Ramos (cell line): ENCODE measurements at regions not wholly inside any gene's neighbourhood (a gene's known extent, or its start where the extent isn't known, plus 50 kb on each side); places are given as distances from the start of the nearest gene placed in this dataset.

ENCODE experiments used
- in situ Hi-C: fragments of 300-500 bp; cut with MboI; formaldehyde crosslinking; loops from one replicate; pipeline ENCODE4 v1.14.3; 2022; ENCODE audit warnings: low sequenced_read_pairs; ENCODE audit not compliant: unreplicated experiment

DNA sequence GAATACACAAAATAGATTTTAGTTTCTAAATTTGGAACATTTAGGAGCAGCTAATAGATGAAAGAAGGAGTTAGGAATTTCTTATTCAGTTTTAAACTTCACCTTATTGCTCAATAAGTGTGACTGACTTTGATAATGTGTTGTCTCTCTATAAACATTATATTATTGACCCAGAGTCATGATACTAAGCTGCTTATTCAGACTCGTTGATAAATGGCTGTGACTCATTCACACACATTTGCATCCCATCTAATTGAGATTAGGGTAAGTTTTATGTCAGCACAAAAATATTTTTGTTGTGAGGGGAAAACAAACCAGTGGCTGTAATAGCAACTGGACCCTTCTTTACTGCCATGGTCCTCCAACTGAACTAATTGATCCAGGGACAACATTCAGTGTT lies 137.6 kb downstream of the GOLIM4 start:
- in situ Hi-C loops = no loop called here

DNA sequence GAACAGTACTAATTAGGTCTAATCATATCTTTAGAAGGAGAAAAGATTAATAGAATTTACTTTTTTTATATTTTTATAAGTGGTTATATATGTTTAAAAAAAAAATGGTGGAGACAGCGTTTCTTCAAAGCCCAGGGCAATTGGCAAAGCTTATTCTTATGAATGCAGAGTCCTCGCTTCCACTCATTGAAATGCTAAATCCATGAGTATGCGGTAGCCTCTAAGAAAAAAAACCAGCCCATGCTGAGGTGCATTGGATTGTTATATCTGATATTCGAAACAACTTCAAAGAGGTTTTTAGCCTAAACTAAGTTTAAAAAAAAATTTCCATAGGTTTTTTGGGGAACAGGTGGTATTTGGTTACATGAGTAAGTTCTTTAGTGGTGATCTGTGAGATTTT lies 142.8 kb downstream of the GOLIM4 start:
- in situ Hi-C loops = no loop called here

DNA sequence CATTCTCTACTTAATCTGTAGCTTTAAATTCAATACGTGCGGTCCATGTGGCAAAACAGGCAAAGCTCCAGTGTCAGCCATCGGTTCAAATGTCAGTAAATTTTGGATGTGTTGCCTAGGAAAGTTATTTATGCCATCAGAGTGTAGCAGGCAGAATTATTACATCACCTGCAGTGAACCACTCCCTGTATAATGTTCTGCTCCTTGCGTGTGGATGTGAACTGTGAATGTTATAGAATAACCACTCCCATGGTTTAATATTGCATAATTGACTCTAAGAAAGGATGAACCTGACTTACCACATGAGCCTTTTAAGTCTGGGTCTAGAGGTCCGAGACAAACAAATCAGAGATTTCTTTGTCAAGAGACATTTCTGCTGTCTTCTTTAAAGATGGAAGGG lies 145.5 kb downstream of the GOLIM4 start:
- in situ Hi-C loops = no loop called here

DNA sequence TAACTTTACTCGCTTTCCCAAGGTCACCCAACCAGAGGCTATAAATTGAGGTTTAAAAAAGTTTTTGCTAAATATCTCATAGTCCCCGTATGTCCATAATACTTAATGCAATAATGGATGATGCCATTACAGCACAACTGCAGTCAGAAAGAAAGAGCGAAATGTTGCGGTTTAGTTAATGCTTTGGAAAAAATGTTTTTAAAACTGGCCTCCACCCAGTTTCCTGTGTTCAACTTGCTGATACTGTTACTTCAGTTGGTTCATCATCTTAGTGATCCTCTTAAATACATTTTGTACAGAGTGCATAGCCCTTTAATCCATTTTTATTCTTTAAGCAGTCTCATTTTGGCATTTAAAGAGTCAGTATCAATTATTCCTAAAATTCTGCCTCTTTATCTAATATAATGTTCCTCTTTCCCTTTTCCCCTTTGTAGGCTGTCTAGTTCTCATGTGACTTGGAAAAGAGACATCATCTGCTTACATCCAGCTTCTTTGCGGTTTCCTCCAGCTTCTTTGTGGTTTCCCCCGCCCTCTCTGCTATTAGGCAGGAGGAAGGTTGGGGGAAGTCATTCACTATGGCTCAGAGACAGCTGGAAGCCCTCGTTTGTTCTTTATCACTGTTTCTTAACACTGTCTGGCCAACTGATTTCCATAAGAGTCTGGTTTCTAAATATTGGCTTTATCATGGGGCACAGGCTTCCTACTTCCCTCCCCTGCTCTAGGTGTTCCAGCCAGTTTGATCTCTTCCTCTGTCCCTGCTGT lies 154.3 kb downstream of the GOLIM4 start:
- in situ Hi-C loops = no loop called here

DNA sequence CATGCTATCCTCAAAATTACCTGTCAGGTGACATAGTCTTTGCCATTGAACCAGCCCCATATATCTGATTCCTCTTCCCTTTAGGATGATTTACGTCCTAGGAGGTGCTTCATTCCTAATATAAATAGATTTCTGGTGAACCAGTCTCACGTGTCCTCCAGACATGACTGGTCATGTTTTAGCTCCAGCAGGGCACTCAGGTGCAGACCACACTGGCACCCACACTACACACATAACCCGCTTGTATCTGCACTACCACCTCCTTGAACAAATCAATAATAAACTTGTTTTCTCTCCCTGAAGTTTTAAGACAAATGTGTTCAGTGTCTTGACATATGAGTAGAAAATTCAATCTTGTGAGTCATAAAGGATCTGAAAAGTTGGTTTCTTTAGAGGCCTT lies 155.5 kb downstream of the GOLIM4 start:
- in situ Hi-C loops = no loop called here

DNA sequence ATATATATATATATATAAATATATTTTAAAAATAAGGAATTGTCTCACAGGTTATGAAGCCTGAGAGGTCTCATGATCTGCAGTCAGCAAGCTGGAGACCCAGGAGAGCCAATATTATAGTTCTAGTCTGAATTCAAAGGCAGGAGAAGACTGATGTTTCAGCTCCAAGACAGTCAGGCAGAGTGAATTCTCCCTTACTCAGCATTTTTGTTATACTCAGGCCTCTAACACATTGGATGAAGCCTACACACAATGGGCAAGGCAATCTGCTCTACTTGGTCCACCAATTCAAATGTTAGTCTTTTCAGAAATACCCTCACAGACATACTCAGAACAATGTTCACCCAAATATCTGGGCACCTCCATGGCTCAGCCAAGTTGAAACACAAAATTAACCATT lies 157.2 kb downstream of the GOLIM4 start:
- in situ Hi-C loops = no loop called here

DNA sequence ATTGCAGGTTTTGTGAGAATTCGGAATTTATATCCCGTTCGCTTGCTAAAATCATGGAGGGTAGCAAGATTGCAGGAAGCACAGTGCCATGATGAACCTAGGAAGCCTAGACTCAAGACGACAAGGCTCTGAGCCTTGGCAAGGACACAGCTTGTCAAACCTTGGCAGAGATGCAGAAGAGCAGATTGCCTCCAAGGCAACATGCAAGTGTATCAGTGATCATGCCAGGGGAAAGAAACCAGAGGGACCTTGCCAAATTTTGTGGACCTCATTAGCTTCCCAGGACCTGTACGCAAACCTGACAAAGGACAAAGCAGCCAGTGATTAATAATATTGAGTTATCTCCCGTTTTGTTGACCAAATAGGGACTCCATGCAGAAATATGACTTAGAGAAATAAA lies 159.7 kb downstream of the GOLIM4 start:
- in situ Hi-C loops = no loop called here

DNA sequence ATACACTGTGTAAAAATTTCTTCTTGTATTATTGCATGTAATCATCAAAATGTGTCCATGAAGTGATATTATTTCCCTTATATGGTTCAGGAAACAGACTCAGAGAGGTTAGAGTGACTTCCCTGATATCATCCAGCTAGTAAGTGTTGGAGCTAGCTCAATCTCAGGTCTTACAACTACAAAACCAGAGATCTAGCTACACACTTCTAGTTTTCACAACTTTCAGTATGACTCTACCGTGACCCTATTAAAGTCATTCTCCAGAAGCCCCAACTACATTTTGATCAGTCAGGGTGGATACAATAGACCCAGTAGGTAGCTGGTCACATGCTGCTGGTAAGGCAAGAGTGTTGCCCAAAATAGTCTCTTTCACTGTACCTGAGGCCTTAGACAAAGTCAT lies 165.3 kb downstream of the GOLIM4 start:
- in situ Hi-C loops = no loop called here

DNA sequence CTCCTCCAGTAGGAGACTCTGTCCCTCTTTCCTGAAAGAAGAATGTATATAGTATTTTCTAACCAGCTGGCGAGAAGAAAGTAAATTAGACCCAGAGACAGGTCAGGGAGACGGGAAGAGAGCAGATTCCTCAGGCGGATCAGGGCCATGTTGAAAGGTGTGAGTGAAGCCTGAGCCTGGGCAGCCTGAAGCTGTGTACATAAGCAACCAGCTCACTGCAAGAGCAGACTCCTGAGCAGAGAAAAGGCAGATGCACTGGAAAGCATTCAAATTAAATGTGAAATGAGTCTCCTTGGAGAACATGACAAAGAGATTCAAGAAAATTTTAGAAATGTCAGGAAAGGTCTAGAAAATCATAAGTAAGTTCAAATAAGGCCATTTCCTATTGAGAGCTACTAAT lies 165.8 kb downstream of the GOLIM4 start:
- in situ Hi-C loops = no loop called here

DNA sequence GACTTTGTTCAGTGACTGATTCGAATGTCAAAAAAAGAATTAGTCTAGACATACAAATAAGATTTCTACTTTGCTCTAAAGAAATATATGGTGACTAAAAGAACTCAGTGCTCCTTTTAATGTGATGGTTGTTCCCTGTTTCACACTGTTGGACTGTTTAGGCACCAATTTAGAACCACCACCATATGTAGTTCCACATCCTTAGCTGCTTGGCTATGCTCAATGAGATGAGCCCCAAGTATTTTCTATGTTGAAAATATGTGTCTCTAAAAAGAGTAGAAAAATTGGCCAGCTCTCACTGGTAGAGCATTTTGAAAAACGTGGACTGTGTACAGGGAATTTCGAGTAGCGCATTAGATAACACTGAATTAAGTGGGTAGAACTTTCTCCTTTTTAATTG lies 167.3 kb downstream of the GOLIM4 start:
- in situ Hi-C loops = no loop called here

DNA sequence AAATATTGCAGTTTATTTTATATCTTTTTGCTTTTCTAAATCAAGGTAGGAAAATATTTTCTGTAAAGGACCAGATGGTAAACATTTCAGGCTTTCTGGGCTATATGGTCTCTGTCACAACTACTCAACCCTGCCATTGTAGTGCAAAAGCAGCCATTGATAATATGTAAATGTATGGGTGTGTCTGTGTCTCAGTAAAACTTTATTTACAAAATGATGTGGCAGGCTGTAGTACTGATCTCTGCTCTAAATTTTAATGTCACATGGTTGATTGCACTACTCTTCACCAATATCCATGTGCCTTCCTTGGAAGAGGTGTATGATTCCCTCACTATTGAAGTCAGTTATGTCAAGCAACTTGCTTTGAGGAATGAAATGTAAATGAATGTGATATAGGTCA lies 175.0 kb downstream of the GOLIM4 start:
- in situ Hi-C loops = no loop called here

DNA sequence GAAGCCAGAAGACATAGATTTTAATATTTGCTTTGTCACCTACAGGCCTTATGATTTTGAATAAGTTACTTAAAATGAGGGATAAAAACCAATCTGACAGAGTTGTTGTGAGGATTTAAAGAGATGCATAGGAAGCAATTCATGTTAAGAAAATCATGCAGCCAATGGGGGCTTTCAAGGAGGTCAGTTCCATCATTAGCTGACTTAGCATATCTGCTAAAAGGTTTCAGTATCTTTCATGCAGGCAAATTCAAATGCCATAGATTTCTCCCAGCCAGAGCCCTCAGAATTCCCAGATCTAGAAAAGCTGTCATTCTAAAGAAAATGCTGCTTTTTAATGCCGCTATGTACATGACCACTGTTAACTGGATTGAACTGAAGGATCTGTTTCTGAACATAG lies 176.1 kb downstream of the GOLIM4 start:
- in situ Hi-C loops = no loop called here

DNA sequence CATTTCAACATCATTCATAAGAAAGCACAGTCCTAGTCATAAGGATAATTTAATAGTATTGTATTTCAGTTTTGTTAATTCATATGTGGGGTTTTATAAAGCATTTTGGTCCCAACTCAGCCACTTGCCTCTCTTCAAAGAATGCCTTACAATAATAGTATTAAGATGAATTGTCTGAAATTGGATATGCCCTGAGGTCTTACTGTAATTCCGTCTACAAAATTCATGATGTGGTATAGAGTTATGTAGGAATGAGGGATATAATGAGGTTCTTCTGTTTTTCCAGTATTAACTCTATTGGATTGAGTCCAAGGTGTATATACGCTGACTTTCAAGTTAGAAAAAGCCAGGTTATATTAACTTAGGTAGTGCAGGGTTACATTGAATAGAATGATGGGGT lies 177.0 kb downstream of the GOLIM4 start:
- in situ Hi-C loops = no loop called here

DNA sequence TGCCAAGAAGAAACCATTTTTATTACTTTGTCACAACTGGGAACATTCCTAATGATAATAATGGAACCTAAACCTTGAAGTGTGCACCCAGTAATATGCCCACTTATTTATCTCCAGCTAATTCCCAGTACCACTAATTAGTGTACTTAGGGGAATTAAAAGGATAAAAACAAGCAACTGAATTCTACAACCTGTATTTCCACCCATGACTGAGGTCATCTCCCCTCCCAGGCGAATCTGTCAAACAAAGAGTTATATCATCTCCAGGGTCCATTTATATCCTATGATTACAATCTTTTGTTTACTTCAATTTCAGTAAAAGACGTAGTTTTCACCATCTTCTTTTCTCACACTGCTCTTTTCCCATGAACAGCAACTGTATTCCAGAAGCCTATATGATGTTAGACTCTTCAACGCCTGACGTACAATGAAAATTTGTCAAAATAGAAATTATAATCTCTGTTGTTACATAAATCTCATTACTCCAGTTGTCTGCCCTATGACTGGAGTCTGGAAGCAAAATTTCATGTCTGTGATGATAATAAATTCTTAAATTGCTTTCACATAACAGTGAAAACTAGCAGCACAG lies 177.6 kb downstream of the GOLIM4 start:
- in situ Hi-C loops = no loop called here

DNA sequence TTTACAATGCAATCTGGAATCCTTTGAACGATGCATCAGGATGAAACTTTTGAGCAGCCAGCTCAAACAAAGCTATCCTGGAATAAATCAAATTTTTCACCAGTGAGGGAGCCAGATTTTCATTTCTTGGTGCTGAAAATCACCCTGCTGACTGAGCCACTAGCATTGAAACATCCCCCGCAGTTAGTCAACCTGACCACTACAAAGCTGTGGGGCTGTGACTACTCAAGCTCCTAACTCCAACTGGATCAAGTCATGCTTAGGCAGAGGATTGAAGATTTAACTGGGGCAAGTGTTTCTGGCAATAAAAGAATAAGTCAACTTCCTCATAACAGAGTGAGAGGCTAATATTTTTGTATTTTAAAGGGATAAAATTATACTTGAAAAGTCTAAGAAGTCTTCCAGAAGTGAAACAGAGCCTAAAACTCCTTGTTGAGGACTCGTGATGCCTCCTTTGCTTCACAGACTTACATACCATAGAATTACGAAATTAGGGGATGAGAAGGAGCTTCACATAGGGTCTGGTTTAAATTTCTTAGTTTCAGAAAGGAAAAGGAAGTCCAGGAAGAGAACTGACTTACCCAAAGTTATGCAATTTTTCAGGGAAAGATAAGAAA lies 177.8 kb downstream of the SERPINI1 start:
- in situ Hi-C loops = no loop called here

DNA sequence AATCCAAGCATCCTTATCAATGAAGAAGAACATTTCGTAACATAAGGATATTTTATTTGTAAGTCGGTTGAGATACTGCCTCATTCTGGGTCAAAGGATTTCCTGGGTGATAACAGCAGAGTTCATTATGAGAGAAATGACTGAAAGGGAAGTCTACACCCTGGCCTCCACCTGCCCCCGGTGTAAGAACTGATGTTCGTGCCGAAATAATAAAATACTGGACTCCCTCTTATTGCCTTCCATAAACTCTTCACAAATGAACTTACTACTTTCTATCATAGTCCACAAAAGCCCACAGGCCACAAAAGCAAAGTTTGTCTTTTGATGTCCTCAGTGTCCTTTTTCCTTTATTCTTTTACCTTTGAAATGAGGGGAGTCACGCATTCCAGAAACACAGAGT lies 174.4 kb downstream of the SERPINI1 start:
- in situ Hi-C loops = no loop called here

DNA sequence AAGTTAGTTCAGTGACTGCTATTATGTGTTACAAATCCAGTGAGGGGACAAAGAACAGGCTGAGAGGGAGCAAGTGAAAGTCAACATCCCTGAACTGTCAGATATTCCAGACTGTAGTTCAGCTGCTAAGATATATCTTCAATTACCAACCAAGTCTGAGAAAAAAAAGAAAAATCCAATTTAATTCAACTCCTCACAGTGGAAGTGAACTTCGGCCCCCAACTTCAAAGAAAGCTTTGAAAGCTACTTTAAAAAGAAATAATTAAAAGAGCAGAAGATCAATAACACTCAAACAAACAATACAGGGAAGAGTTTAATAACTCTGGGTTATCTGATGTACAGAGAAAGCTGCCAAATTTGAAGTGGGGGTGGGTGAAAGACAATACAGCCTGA lies 174.0 kb downstream of the SERPINI1 start:
- in situ Hi-C loops = no loop called here

DNA sequence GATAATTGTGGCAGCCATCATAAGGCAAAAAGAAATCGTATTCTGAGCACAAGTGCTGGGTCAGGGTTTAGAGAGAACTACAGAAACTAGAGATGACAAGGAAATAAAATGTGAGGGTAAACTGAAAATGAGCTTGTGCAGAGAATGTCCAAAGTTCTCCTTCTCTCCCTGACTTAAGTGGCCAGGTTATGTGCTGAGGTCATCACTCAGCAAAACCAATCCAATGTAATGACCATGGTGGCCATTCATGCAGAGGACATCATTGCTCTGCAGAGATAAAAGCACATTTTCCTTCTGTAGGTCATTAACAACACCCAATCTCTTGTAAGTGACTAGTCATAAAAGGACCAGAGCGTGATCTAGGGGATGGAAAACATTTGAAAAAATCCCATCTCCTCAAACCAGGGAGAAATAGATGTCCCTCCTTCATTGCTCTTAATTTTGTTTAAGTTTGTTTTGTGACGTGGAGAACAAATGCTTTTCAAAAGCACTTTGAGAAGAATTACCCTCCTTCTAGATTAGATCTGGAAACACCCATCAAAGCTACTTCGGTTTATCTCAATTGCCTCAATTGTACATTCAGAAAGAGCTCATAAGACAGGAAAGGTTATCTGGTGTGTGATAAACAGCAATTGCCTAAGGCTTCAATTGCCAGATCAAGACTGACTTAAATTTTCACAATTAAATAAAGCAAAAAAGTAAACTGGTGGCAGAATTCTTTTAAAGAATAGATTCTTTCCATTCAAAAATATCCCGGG lies 173.4 kb downstream of the SERPINI1 start:
- in situ Hi-C loops = no loop called here

DNA sequence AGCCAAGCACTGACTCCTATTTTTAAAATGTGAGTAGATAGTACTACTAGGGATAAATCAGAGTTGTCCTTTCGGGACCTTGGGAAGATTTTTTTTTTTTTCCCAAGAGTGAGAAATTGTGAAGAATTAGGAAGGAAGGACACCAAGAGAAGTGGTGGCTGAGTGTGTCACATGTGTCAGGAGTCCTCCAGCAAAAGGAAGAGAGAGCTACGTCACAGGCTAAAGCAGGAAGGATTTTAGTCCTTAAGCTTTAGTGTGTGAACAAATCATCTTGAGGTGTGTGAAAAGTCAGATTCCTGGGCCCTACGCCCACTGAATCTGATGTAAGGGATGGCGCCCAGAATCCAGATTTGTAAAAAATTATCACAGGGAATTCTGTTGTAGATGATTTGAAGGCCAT lies 172.7 kb downstream of the SERPINI1 start:
- in situ Hi-C loops = no loop called here

DNA sequence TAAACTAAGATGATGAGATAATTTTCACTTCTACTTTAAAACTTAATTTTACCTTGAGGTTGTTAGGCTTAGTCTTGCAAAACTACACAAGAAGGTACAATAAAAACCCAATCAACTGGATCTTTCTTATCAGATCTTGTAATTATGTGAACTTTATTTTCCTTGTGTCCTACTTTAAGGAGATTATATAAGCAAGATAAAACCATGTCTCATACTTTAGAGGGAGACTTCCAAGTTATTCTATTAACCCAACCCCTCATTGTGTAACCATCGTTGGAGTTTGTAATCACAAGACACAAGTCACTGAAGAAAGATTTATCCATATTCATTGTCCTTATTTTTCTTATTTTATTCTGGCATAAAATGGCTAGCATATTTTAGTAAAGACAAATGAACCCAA lies 165.6 kb downstream of the SERPINI1 start:
- in situ Hi-C loops = no loop called here

DNA sequence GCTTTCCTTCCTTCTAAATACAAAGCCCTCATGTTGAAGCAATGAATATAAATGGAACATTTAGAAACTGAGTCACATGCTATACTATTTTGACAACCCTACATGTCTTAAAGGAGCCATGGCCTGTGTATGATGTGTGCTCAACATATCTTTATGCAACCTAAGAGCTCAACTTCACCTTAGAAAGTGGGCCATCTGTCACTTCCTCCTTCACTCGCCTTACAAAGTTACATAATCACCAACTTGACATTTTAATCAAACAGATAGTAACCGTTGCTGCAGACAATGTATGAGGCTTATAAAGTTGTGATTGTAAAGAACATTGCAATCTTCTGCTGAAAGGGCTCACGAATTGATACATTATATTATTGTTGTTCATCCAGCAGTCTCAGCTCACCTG lies 163.6 kb downstream of the SERPINI1 start:
- in situ Hi-C loops = no loop called here
